C4-2B (cell line): ENCODE measurements at regions not wholly inside any gene's neighbourhood (a gene's known extent, or its start where the extent isn't known, plus 50 kb on each side); places are given as distances from the start of the nearest gene placed in this dataset.

Source experiments
- CTCF ChIP-seq: fragments of 450-650 bp; conservative IDR thresholded peaks from 2 replicates; pipeline ENCODE4 v1.5.1; 2017; ENCODE audit warnings: mild to moderate bottlenecking
- ZFX ChIP-seq: fragments of 450-650 bp; IDR thresholded peaks from 2 replicates; pipeline ENCODE4 v1.6.1; 2017

- no peak for TF ChIP-seq CTCF
- TF ChIP-seq ZFX = no peak
Measured at GRCh38 chr5:6868171-6868570, 154.9 kb downstream of the TENT4A start.
